Psoas muscle (tissue), 7 donors: ENCODE measurements at regions not wholly inside any gene's neighbourhood (a gene's known extent, or its start where the extent isn't known, plus 50 kb on each side); places are given as distances from the start of the nearest gene placed in this dataset.

ENCODE experiments used
- ATAC-seq, 4 donors: fragments of 200-7000 bp; cut with Tn5 transposase; one replicate each; pipeline ENCODE4 v1.9.1; 2020; ENCODE audit warnings: moderate library complexity in 3 of 4, mild to moderate bottlenecking in 2 of 4
- DNase-seq, 2 donors: peaks; one replicate each; pipeline ENCODE4 v3.0.0-alpha.2; 2020
- H3K27ac ChIP-seq: fragments of 200-600 bp; one replicate; pipeline ENCODE4 v1.8.0; 2022
- H3K27me3 ChIP-seq, 3 donors: fragments of 200-600 bp in 1 of 3; one replicate each; pipeline versions ENCODE4 v1.6.1 to v1.8.0; 2013 to 2022; ENCODE audit warnings: low read length in 2 of 3, mild to moderate bottlenecking in 2 of 3, moderate library complexity in 1 of 3; ENCODE audit not compliant: insufficient read depth in 3 of 3
- H3K36me3 ChIP-seq, 2 donors: fragments of 200-600 bp in 1 of 2; one replicate each; pipeline versions ENCODE4 v1.6.1 to v1.8.0; 2013 to 2022; ENCODE audit warnings: low read depth in 1 of 2, mild to moderate bottlenecking in 1 of 2, moderate library complexity in 1 of 2; ENCODE audit not compliant: insufficient read depth in 1 of 2
- H3K4me1 ChIP-seq: fragments of 200-600 bp; one replicate; pipeline ENCODE4 v1.8.0; 2022
- H3K4me3 ChIP-seq: fragments of 200-600 bp; one replicate; pipeline ENCODE4 v1.8.0; 2022; ENCODE audit warnings: mild to moderate bottlenecking
- H3K9me3 ChIP-seq: fragments of 200-600 bp; one replicate; pipeline ENCODE4 v1.8.0; 2022
- CTCF ChIP-seq: fragments of 200-600 bp; IDR thresholded peaks from one replicate; pipeline ENCODE4 v1.8.0; 2022; ENCODE audit warnings: antibody characterized with exemption
- WGBS, 3 donors: extraction: QIAGEN DNeasy Blood & Tissue Kit; methylation state at CpG; one replicate each; pipeline versions ENCODE4 v1.1.6 to v1.1.7; 2013; 5-methylcytosine and 5-hydroxymethylcytosine counted together
- intact Hi-C, 2 donors: fragments of 100-400 bp; cut with DNase I; formaldehyde crosslinking; loops; one replicate each; pipeline versions ENCODE4 v1.11.0 to v1.14.2; 2022
- donor health status: healthy with polysubstance abuse.
- donor health status: DM: no; HTN: no; CAD: no; lungs with moderate emphysema.
- donor health status: Bipolar disorder and iron deficiency.
- donor health status: healthy.
- donor health status: DM: yes; HTN: yes; CAD: no.
- donor health status: DM: no; HTN: no; CAD: no.
- donor health status: DM: yes; HTN: yes; CAD: no.

- H3K4me3 ChIP-seq, result no peak overlapping the region
- DNase-seq (no peak), ATAC-seq (no peak)
- TF ChIP-seq CTCF, result no peak
- 88 to 89% (median 88%) methylated on average over 17 of the region's 17 CpGs for WGBS, 3 donors
- no peaks in the 10 kb centered on the region for H3K27me3 ChIP-seq
- no peaks in the 10 kb centered on the region for H3K36me3 ChIP-seq
- intact Hi-C loops, result no loop called here
- no peak overlapping the region for H3K27ac ChIP-seq
- H3K4me1 ChIP-seq, result no peaks in the 10 kb centered on the region
- H3K9me3 ChIP-seq, result no peaks in the 10 kb centered on the region
These were observed 243.2 kb downstream of the KLF13 start for GRCh38 chr15:31569836-31570235.

GRCh38 chr15:31570591-31570990 lies 244.0 kb downstream of the KLF13 start:
- intact Hi-C loops, result no loop called here
- Histone ChIP-seq H3K36me3 (no peaks in the 10 kb centered on the region), H3K4me3 (no peak overlapping the region), H3K27ac (no peak overlapping the region), H3K4me1 (no peaks in the 10 kb centered on the region), H3K27me3 (no peaks in the 10 kb centered on the region), H3K9me3 (no peaks in the 10 kb centered on the region)
- TF ChIP-seq CTCF, result no peak
- ATAC-seq (no peak), DNase-seq (no peak)
- 90 to 92% (median 92%) methylated on average over 11 of the region's 11 CpGs for WGBS, 3 donors

- H3K27ac ChIP-seq, result no peak overlapping the region
- no peak for DNase-seq
- no peaks in the 10 kb centered on the region for H3K9me3 ChIP-seq
- no peaks in the 10 kb centered on the region for H3K36me3 ChIP-seq
- no peak for TF ChIP-seq CTCF
- intact Hi-C loops, result no loop called here
- 79 to 86% (median 85%) methylated on average over 3 of the region's 3 CpGs for WGBS, 3 donors
- H3K4me3 ChIP-seq, result no peak overlapping the region
- no peaks in the 10 kb centered on the region for H3K4me1 ChIP-seq
- no peaks in the 10 kb centered on the region for H3K27me3 ChIP-seq
- no peak for ATAC-seq
These were observed 245.0 kb downstream of the KLF13 start for GRCh38 chr15:31571676-31572075.

- Histone ChIP-seq H3K27me3 (no peaks in the 10 kb centered on the region), H3K36me3 (no peaks in the 10 kb centered on the region), H3K4me1 (no peaks in the 10 kb centered on the region), H3K27ac (no peak overlapping the region), H3K9me3 (no peaks in the 10 kb centered on the region), H3K4me3 (no peak overlapping the region)
- ATAC-seq (no peak), DNase-seq (no peak)
- 94 to 97% (median 96%) methylated on average over 3 of the region's 3 CpGs for WGBS, 3 donors
- no peak for TF ChIP-seq CTCF
- intact Hi-C loops, result no loop called here
These were observed 247.1 kb downstream of the KLF13 start for GRCh38 chr15:31573759-31574158.

GRCh38 chr15:31574766-31575165 lies 248.1 kb downstream of the KLF13 start:
- Histone ChIP-seq H3K4me1 (no peaks in the 10 kb centered on the region), H3K9me3 (no peaks in the 10 kb centered on the region), H3K27me3 (no peaks in the 10 kb centered on the region), H3K4me3 (no peak overlapping the region), H3K27ac (no peak overlapping the region), H3K36me3 (no peaks in the 10 kb centered on the region)
- ATAC-seq (no peak), DNase-seq (no peak)
- WGBS, 3 donors, result 46 to 60% (median 52%) methylated on average over 1 of the region's 1 CpG
- no peak for TF ChIP-seq CTCF
- intact Hi-C loops, result no loop called here
